HepG2 (cell line): ENCODE measurements at regions not wholly inside any gene's neighbourhood (a gene's known extent, or its start where the extent isn't known, plus 50 kb on each side); places are given as distances from the start of the nearest gene placed in this dataset.

Source experiments
- EZH2 ChIP-seq: conservative IDR thresholded peaks from 2 replicates; pipeline ENCODE4 v1.6.1; 2012; ENCODE audit warnings: mild to moderate bottlenecking, low read depth, low read length, moderate library complexity
- MAZ ChIP-seq, 2 experiments: sonication (generic) in 1 of 2; formaldehyde crosslinking in 1 of 2; IDR thresholded peaks; 2 replicates each; pipeline versions ENCODE4 v1.5.0 to v1.6.1; 2012 to 2020; ENCODE audit warnings: low read depth in 2 of 2, mild to moderate bottlenecking in 2 of 2, borderline replicate concordance in 1 of 2, improper control_type of control experiment in 1 of 2, low read length in 1 of 2, missing genetic modification reagents in 1 of 2, moderate library complexity in 1 of 2
- NCOA5 ChIP-seq: sonication (generic); formaldehyde crosslinking; IDR thresholded peaks from 2 replicates; pipeline ENCODE4 v1.4.0; 2020; ENCODE audit warnings: missing genetic modification reagents
- RFX3 ChIP-seq: IDR thresholded peaks from 2 replicates; pipeline ENCODE4 v1.6.1; 2016; ENCODE audit warnings: missing biosample characterization, missing genetic modification reagents
- SRSF1 ChIP-seq: fragments of 200-400 bp; formaldehyde crosslinking; optimal IDR thresholded peaks from 2 replicates; pipeline ENCODE3; 2017; ENCODE audit warnings: mild to moderate bottlenecking, low read depth, low read length, moderate library complexity
- SRSF4 ChIP-seq: fragments of 200-400 bp; formaldehyde crosslinking; IDR thresholded peaks from one replicate; pipeline ENCODE4 v1.6.1; 2018; ENCODE audit warnings: mild to moderate bottlenecking, low read depth, low read length, moderate library complexity; ENCODE audit not compliant: poor library complexity, severe bottlenecking
- ZBTB7B ChIP-seq: sonication (generic); formaldehyde crosslinking; IDR thresholded peaks from 2 replicates; pipeline ENCODE4 v1.4.0; 2020; ENCODE audit warnings: missing genetic modification reagents
- ZNF383 ChIP-seq: sonication (generic); formaldehyde crosslinking; IDR thresholded peaks from 2 replicates; pipeline ENCODE4 v1.4.0; 2020; ENCODE audit warnings: missing genetic modification reagents, mild to moderate bottlenecking, borderline replicate concordance
- ZNF891 ChIP-seq: sonication (generic); formaldehyde crosslinking; IDR thresholded peaks from 2 replicates; pipeline ENCODE4 v1.5.0; 2020; ENCODE audit warnings: mild to moderate bottlenecking, missing genetic modification reagents
- TF ChIP-seq, protein P1 (sequence below): sonication (generic); formaldehyde crosslinking; IDR thresholded peaks from 2 replicates; pipeline ENCODE4 v1.5.0; 2020; ENCODE audit warnings: mild to moderate bottlenecking, missing genetic modification reagents, moderate library complexity
- TF ChIP-seq, protein P2 (sequence below): sonication (generic); formaldehyde crosslinking; IDR thresholded peaks from 2 replicates; pipeline ENCODE4 v1.4.0; 2020; ENCODE audit warnings: mild to moderate bottlenecking, missing genetic modification reagents
- TF ChIP-seq, protein P3 (sequence below): sonication (generic); formaldehyde crosslinking; IDR thresholded peaks from 2 replicates; pipeline ENCODE4 v1.4.0; 2020; ENCODE audit warnings: missing genetic modification reagents
- TF ChIP-seq, protein P4 (sequence below): sonication (generic); formaldehyde crosslinking; IDR thresholded peaks from 2 replicates; pipeline ENCODE4 v1.4.0; 2020; ENCODE audit warnings: mild to moderate bottlenecking, missing genetic modification reagents

DNA sequence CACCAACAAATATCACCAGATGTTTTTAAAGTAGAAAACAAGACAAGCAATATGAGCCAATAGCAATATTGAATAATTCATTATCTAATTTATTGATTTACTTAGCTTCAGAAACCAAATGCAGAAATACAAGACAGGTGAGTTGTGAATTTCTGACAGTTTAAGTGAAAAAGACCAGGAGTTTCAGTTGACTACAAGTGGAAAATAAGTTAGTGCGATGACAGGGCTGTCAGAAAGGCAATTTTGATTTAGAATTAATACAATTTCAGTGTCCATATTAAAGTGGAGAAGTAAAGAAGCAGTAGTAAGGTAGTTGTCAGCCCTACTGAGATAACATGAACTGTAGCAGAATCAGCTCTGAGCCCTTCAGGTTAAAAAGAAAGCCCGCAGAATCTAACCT is 1066.7 kb upstream of the ATXN8OS start:
- TF ChIP-seq ZNF891 (CRISPR knock-in tag) (no peak), ZNF383 (CRISPR knock-in tag) (no peak), MAZ (IDR thresholded peaks at IDR 0.05; ENCODE audit: borderline replicate concordance, low read depth, low read length) (no peak), MAZ (CRISPR knock-in tag; IDR thresholded peaks at IDR 0.05; ENCODE audit: low read depth) (no peak), SRSF4 (no peak), ZBTB7B (no peak), NCOA5 (CRISPR knock-in tag) (no peak), EZH2 (no peak), SRSF1 (no peak), RFX3 (no peak)
- TF ChIP-seq, protein P1, sequence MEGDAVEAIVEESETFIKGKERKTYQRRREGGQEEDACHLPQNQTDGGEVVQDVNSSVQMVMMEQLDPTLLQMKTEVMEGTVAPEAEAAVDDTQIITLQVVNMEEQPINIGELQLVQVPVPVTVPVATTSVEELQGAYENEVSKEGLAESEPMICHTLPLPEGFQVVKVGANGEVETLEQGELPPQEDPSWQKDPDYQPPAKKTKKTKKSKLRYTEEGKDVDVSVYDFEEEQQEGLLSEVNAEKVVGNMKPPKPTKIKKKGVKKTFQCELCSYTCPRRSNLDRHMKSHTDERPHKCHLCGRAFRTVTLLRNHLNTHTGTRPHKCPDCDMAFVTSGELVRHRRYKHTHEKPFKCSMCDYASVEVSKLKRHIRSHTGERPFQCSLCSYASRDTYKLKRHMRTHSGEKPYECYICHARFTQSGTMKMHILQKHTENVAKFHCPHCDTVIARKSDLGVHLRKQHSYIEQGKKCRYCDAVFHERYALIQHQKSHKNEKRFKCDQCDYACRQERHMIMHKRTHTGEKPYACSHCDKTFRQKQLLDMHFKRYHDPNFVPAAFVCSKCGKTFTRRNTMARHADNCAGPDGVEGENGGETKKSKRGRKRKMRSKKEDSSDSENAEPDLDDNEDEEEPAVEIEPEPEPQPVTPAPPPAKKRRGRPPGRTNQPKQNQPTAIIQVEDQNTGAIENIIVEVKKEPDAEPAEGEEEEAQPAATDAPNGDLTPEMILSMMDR (CRISPR knock-in tag), result no peak
- TF ChIP-seq, protein P2, sequence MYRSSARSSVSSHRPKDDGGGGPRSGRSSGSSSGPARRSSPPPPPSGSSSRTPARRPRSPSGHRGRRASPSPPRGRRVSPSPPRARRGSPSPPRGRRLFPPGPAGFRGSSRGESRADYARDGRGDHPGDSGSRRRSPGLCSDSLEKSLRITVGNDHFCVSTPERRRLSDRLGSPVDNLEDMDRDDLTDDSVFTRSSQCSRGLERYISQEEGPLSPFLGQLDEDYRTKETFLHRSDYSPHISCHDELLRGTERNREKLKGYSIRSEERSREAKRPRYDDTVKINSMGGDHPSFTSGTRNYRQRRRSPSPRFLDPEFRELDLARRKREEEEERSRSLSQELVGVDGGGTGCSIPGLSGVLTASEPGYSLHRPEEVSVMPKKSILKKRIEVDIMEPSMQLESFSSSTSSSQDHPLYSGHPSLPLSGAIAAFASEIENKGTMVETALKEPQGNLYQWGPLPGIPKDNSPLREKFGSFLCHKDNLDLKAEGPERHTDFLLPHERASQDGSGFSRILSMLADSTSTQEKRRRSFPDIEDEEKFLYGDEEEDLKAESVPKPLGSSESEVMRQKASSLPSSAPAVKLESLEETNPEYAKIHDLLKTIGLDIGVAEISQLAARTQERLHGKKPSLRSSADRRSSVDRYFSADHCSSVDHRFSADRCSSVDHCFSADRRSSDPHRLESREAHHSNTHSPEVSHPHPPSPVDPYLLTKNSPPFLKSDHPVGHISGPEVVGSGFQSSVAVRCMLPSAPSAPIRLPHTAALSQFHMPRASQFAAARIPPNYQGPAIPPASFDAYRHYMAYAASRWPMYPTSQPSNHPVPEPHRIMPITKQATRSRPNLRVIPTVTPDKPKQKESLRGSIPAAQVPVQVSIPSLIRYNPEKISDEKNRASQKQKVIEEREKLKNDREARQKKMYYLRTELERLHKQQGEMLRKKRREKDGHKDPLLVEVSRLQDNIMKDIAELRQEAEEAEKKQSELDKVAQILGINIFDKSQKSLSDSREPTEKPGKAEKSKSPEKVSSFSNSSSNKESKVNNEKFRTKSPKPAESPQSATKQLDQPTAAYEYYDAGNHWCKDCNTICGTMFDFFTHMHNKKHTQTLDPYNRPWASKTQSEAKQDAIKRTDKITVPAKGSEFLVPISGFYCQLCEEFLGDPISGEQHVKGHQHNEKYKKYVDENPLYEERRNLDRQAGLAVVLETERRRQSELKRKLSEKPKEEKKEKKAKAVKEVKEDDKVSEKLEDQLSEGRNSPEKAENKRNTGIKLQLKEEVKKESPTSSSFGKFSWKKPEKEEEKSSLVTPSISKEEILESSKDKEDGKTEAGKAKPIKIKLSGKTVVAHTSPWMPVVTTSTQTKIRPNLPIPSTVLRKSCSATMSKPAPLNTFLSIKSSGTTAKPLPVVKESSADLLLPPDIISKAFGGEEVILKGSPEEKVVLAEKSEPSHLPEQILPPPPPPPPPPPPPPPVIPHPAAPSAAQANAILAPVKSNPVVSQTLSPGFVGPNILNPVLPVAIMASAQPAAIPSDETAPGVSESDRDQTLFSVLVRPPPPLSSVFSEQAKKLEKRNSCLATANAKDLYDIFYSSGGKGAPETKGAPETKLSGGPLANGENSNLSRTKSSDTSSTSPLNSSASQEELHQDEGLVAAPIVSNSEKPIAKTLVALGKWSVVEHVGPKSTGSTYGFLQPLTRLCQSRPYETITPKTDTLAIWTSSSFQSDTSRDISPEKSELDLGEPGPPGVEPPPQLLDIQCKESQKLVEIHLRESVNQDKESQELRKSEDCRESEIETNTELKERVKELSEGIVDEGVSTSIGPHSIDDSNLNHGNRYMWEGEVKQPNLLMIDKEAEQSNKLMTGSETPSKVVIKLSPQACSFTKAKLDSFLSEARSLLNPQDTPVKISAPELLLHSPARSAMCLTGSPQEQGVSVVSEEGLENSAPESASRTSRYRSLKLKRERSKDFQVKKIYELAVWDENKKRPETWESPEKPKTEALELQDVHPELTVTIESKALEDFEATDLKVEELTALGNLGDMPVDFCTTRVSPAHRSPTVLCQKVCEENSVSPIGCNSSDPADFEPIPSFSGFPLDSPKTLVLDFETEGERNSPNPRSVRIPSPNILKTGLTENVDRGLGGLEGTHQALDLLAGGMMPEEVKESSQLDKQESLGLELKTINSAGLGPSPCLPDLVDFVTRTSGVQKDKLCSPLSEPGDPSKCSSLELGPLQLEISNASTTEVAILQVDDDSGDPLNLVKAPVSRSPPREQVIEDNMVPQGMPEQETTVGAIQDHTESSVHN (CRISPR knock-in tag), result no peak
- TF ChIP-seq, protein P3, sequence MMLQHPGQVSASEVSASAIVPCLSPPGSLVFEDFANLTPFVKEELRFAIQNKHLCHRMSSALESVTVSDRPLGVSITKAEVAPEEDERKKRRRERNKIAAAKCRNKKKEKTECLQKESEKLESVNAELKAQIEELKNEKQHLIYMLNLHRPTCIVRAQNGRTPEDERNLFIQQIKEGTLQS, result no peak
- TF ChIP-seq, protein P4, sequence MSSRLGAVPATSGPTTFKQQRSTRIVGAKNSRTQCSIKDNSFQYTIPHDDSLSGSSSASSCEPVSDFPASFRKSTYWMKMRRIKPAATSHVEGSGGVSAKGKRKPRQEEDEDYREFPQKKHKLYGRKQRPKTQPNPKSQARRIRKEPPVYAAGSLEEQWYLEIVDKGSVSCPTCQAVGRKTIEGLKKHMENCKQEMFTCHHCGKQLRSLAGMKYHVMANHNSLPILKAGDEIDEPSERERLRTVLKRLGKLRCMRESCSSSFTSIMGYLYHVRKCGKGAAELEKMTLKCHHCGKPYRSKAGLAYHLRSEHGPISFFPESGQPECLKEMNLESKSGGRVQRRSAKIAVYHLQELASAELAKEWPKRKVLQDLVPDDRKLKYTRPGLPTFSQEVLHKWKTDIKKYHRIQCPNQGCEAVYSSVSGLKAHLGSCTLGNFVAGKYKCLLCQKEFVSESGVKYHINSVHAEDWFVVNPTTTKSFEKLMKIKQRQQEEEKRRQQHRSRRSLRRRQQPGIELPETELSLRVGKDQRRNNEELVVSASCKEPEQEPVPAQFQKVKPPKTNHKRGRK (CRISPR knock-in tag), result no peak
